ENCODE measurements at regions not wholly inside any gene's neighbourhood (a gene's known extent, or its start where the extent isn't known, plus 50 kb on each side); places are given as distances from the start of the nearest gene placed in this dataset.
"Not testable (repeated sequence)": the region's sequence is repeated elsewhere in the genome, so short reads cannot be mapped to it uniquely, and the experiment has no call there.

DNA sequence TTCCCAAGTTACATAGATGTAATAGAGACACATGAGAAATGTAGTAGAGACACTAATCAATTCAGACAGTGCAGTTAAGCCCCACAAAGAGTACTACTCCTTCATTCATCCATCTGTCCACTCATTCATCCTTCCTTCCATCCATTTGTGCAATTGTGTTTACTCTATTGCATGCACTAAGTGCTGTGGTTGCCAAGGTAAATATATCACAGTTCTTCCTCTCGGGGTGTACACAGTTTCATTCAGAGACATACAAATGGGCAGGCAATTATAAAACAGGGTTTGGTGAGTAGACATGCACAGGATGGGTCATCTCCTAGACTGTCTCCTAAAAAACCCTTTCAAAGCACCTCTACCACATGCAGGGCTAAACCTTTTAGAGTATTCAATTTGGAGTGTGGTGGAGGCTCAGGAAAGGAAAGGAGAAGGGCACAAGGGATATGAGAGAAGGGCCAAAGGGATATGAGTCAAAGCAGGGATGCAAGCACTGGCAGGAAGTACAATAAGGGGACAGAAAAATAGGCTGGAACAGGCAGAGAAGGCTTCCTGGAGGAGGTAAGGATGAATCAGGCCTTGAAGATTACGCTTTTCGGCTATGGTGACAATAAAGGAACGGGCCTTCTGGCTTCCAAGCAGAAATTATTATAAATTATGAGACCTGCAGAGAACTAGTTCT is 153.6 kb upstream of the VKORC1L1 start:
- TF ChIP-seq, protein P1, sequence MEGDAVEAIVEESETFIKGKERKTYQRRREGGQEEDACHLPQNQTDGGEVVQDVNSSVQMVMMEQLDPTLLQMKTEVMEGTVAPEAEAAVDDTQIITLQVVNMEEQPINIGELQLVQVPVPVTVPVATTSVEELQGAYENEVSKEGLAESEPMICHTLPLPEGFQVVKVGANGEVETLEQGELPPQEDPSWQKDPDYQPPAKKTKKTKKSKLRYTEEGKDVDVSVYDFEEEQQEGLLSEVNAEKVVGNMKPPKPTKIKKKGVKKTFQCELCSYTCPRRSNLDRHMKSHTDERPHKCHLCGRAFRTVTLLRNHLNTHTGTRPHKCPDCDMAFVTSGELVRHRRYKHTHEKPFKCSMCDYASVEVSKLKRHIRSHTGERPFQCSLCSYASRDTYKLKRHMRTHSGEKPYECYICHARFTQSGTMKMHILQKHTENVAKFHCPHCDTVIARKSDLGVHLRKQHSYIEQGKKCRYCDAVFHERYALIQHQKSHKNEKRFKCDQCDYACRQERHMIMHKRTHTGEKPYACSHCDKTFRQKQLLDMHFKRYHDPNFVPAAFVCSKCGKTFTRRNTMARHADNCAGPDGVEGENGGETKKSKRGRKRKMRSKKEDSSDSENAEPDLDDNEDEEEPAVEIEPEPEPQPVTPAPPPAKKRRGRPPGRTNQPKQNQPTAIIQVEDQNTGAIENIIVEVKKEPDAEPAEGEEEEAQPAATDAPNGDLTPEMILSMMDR (IDR thresholded peaks at IDR 0.05) = not testable (repeated sequence)
- not testable (repeated sequence) for TF ChIP-seq POLR2A (IDR thresholded peaks at IDR 0.05)
- peak; percentile 25 for TF ChIP-seq POLR2AphosphoS5 (IDR thresholded peaks at IDR 0.05)

Data from prostate gland (tissue), 2 donors.